H54 (cell line): ENCODE measurements at regions not wholly inside any gene's neighbourhood (a gene's known extent, or its start where the extent isn't known, plus 50 kb on each side); places are given as distances from the start of the nearest gene placed in this dataset.

Source experiments
- DNase-seq: peaks from one replicate; pipeline ENCODE4 v3.0.0; 2011; ENCODE audit warnings: low spot score, mixed read lengths; ENCODE audit not compliant: insufficient read length
- FAIRE-seq: peaks from 3 replicates; lab custom pipeline; 2011; peaks lifted over from hg19 to GRCh38; lab: Jason Lieb, UNC
- POLR2A ChIP-seq: IDR thresholded peaks from 2 replicates; pipeline ENCODE4 v1.6.1; 2011; ENCODE audit warnings: low read depth, mild to moderate bottlenecking, low read length

- no peak for TF ChIP-seq POLR2A
- DNase-seq: no peak
- no peak for FAIRE-seq
Observed at GRCh38 chr4:123870216-123870876, 473.8 kb downstream of the SPRY1 start.

DNA sequence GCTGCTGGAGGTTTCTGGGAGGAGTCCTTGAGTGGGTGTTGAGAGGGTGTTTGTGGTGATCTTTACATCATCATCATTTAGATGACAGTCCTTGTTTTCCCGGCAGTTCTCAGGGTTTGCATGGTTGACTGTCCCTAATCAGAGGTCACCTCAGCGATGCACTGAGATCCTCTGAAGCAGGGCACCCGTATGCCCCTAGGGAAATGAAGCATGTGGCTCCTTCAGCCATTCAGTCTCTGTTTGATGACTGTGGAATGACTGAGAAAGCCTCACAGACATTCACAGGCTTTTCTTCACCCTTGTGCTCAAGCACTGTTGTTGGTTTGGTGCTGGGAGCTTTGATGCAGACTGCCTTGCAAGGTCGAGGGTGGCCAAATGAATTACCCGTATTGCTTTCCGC, 474.7 kb downstream of the SPRY1 start:
- no peak for TF ChIP-seq POLR2A
- no peak for FAIRE-seq
- DNase-seq: no peak

DNA sequence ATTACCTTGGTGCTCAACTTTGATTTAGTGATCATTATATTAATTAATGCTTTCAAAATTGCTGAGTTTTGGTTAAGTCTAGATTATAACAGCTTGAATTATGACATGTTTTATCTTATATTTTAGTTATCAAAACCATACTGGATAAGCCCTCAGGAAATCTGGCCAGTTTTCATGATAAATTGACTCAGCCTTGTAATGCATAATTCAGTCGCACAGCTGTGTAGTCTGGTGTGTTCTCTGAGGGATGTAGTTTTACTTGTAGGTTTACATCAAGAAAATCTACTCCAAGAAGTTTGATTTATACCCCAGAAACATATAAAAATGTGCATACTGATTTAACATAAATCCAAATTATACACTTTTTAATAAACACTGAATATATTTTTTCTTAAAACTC, 477.5 kb downstream of the SPRY1 start:
- DNase-seq: no peak
- no peak for TF ChIP-seq POLR2A
- no peak for FAIRE-seq

- TF ChIP-seq POLR2A: no peak
- FAIRE-seq: no peak
- DNase-seq: no peak
Observed at GRCh38 chr4:123876143-123876542, 479.5 kb downstream of the SPRY1 start.

DNA sequence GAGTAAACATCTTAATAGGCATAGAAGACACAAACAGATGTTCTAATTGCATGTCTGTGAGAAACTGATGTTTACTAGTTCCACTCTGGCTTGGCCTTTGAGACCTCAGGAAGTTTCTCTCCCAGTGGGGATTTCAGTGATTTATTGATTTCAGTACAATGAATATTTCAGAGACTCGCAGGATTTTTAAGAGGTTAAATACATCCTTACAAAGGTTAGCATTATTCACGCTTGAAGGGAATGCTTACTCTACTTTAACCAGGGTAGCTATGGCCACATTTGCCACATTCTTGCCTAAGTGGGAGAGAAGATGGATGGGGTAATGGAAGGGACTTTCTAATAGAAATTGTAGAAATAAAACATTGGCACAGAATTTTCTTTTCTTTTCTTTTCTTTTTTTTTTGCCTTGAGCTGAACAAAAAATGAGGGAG, 480.1 kb downstream of the SPRY1 start:
- FAIRE-seq (no peak), DNase-seq (no peak)
- TF ChIP-seq POLR2A: no peak

- FAIRE-seq (no peak), DNase-seq (no peak)
- TF ChIP-seq POLR2A: no peak
Observed at GRCh38 chr4:123877551-123877950, 481.0 kb downstream of the SPRY1 start.

- no peak for DNase-seq
- FAIRE-seq: no peak
Observed at GRCh38 chr4:123878976-123879375, 482.4 kb downstream of the SPRY1 start.

DNA sequence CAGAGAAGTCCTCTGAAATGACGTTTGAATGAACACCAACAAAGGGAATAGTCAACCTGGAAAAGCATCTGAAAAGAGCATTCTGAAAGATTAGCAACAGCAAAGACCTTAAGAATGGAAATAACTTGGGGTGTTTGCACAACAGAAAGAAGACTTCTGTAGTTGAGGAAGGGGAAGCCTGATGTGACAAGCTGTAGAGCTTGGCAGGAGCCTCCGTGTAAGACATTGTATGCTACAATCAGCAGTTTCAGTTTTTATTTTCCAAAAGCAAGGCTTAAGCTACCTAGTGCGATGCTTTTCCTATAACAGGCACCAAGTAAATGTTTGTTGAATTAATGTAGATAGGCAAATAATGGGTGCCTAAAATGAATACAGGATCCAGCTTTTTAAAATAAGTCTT, 484.0 kb downstream of the SPRY1 start:
- no peak for TF ChIP-seq POLR2A
- FAIRE-seq (no peak), DNase-seq (no peak)

More at GRCh38 chr4:123878976-123879375, 482.4 kb downstream of the SPRY1 start:
- no peak for TF ChIP-seq POLR2A

- no peak for DNase-seq
- FAIRE-seq: no peak
- TF ChIP-seq POLR2A: no peak
Observed at GRCh38 chr4:123884922-123885321, 488.3 kb downstream of the SPRY1 start.

DNA sequence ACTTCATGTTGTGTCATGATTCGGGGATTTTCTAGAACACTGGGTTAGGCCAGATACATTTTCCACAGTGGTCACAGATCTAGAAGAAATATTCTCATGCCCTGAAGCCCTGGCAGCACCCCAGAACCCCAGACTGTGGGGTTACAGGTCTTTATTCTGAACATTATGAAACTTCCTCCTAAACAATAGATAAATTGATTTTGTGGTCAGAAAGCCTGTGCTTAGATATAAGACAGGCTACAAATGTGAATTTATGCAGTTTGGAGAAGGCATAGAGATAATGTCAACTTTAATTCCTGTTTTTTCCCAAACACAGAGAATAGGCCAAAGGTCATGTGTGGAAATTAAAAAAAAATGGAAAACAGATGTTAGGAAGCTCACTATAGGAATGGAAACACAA, 492.9 kb downstream of the SPRY1 start:
- no peak for FAIRE-seq

DNA sequence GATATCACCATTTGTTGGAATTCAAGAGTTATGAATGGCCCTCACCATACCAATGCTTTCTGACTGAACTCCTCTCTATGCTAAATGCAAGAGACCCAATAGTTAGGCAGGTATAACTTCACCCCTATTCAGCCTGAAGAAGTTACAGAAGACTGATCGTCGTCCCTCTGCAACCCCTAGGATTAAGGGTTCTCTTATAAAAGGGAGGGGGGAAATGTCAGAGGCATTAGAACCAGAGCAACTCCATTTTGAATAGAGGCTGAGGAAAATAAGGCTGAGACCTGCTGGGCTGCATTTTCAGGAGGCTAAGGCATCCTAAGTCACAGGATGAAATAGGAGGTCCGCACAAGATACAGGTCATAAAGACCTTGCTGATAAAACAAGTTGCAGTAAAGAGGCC, 494.3 kb downstream of the SPRY1 start:
- TF ChIP-seq POLR2A: no peak
- DNase-seq (no peak), FAIRE-seq (no peak)

More for the DNA sequence above, 492.9 kb downstream of the SPRY1 start:
- no peak for DNase-seq
- TF ChIP-seq POLR2A: no peak

DNA sequence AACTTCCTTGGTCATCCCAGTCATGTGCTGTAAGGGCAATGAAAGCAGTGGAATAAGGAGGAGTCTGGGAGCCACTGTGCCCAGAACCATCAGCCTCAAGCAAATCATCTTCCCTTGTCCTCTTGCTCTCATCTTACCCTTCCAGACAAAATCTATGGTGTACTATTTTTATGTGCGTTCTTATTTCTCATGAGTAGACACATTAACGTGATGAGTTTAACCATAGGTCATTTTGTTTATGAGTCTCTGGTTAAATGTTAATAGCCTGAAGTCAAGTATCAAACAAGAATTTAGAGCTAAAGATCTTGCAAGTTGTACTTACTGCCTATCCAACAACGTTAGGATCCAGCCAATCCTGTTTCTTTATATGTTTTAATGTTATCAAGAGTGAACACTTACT, 495.3 kb downstream of the SPRY1 start:
- FAIRE-seq: no peak
- no peak for TF ChIP-seq POLR2A
- DNase-seq: no peak

DNA sequence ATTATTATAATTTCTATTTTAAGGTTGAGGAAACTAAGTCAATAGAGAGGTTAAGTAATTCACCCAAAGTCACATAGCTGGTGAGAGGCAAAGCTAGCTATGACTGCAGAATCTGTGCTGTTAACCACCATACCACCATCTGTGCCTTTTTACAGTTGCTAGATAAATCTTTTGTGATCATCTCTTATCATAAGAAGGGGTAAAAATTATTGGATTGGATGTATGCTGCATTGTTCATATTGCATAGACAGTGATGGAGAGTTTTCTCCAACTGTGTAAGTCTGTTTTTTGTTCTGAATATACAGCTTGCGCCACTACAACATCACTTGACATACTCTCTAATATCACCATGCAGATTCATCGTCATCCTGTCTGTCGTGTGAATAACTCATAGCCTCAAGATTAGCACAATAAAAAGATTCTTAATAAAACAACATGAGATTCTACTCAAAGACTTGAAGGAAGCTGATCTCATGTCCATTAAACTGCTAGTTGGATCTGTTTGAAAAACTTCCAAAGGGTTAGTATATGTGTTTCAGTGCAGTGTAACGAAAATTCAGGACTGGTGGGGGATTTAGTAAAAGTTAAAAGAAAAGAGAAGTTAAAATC, 495.9 kb downstream of the SPRY1 start:
- DNase-seq (no peak), FAIRE-seq (no peak)
- TF ChIP-seq POLR2A: no peak

DNA sequence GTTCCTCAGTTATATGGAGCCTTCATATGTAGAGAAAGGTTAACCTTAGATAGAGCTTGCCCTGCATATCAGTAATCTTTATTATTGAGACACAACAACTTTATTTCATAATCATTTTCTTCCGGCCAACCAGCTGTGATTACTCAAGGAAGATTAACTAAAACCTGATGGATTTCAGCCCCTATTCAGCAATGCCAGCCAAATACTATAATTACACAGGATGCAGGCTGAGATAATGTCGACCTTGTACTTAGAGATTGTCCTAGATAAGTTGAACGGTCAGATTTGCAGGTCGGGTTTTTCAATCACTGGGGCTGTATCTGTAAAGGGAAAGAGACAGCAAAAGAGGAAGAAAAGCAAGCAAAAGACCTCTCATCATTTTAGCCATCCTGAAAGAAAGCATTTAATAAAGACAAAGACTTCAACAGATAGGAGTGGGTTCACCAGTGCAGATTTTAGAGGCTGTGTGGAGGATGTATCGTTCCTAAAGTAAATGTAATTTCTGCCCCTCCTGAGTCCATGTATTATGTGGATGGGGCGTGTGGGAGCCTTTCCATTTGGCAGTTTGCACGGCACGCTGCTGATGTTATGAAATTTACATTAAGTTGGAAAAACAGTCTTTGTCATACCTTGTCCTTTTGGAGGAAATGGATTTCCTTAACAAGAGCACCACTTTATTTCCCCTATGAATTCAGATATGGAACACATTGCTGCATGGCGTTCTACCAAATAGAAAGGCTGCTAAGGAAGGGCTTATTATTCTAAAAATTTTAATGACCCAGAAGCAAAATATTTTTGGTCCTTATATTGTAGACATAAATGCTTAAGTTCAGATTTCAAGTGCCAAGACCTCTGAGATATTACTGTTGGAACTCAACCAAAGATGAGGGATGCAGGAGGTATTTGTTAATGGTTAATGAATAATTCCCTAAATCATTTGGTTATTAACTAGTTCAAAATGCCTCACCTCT, 496.7 kb downstream of the SPRY1 start:
- FAIRE-seq (no peak), DNase-seq (no peak)
- no peak for TF ChIP-seq POLR2A
